HepG2 (cell line): ENCODE measurements at regions not wholly inside any gene's neighbourhood (a gene's known extent, or its start where the extent isn't known, plus 50 kb on each side); places are given as distances from the start of the nearest gene placed in this dataset.

Experiments used
- ATAC-seq: fragments of 200-7000 bp; cut with Tn5 transposase; 3 replicates; pipeline ENCODE4 v1.9.1; 2020; ENCODE audit warnings: mild to moderate bottlenecking, moderate library complexity
- BruUV-seq: library from RNA; stranded (reverse); fragments of 400-500 nt; replicated peaks from 2 replicates; lab custom pipeline; 2021; lab: Mats Ljungman, UMichigan
- CTCF ChIA-PET: fragments of 300-600 bp; formaldehyde crosslinking; extraction: SDS; loops from one replicate; lab custom pipeline; 2021; ENCODE audit warnings: low total read pairs, inconsistent platforms, low intra/inter-chr PET ratio; lab: Yijun Ruan, JAX
- POLR2A ChIA-PET: fragments of 350-600 bp; sonication (Branson Sonifier 250); formaldehyde crosslinking; loops from one replicate; lab custom pipeline; 2020; ENCODE audit warnings: antibody characterized with exemption, inconsistent platforms; lab: Yijun Ruan, JAX
- DNase-seq: peaks from one replicate; pipeline ENCODE4 v3.0.0-alpha.2; 2015; ENCODE audit warnings: low spot score
- FAIRE-seq: peaks from 3 replicates; lab custom pipeline; 2011; peaks lifted over from hg19 to GRCh38; lab: Jason Lieb, UNC
- H2AFZ ChIP-seq: one replicate; pipeline ENCODE4 v1.6.1; 2011; ENCODE audit warnings: low read length, inconsistent platforms
- H3K27ac ChIP-seq: fragments of 300-600 bp; 3 replicates; pipeline ENCODE4 v1.8.0; 2011; ENCODE audit warnings: mixed run types, mild to moderate bottlenecking, mixed read lengths, low read length, inconsistent platforms; ENCODE audit not compliant: insufficient read depth; ENCODE audit errors: extremely low read length
- H3K27me3 ChIP-seq, 2 experiments: fragments of 200-600 bp in 1 of 2; 2 replicates in 1 of 2; 3 replicates in 1 of 2; pipeline versions ENCODE4 v1.6.0 to v1.8.0; 2011; ENCODE audit warnings: low read length in 2 of 2, mild to moderate bottlenecking in 2 of 2, moderate library complexity in 2 of 2, inconsistent platforms in 1 of 2; ENCODE audit not compliant: insufficient read depth in 2 of 2, control insufficient read depth in 1 of 2
- H3K36me3 ChIP-seq, 2 experiments: fragments of 200-600 bp in 1 of 2; replicated peaks in 1 of 2; 2 replicates in 1 of 2; 3 replicates in 1 of 2; pipeline versions ENCODE4 v1.5.1 to v1.8.0; 2011; ENCODE audit warnings: low read length in 2 of 2, inconsistent platforms in 1 of 2; ENCODE audit not compliant: insufficient read depth in 2 of 2, control insufficient read depth in 1 of 2
- H3K4me1 ChIP-seq: 2 replicates; pipeline ENCODE4 v1.5.1; 2012; ENCODE audit warnings: low read length, inconsistent platforms; ENCODE audit not compliant: insufficient read depth
- H3K4me2 ChIP-seq: 2 replicates; pipeline ENCODE4 v1.6.0; 2011; ENCODE audit warnings: low read depth, low read length, inconsistent platforms
- H3K4me3 ChIP-seq, 3 experiments: fragments of 200-600 bp in 1 of 3; sonication (generic), shearing (Covaris generic) in 1 of 3; replicated peaks in 1 of 3; 2 replicates each; pipeline ENCODE4 v1.5.1; 2011 to 2016; ENCODE audit warnings: low read length in 3 of 3, inconsistent platforms in 2 of 3, low read depth in 2 of 3, mild to moderate bottlenecking in 2 of 3, control low read depth in 1 of 3, mixed read lengths in 1 of 3; ENCODE audit not compliant: insufficient read depth in 1 of 3
- H3K79me2 ChIP-seq: one replicate; pipeline ENCODE4 v1.6.1; 2011; ENCODE audit warnings: low read length, inconsistent platforms; ENCODE audit not compliant: insufficient read depth
- H3K9ac ChIP-seq: 2 replicates; pipeline ENCODE4 v1.6.0; 2011; ENCODE audit warnings: mild to moderate bottlenecking, low read depth, low read length, inconsistent platforms; ENCODE audit not compliant: insufficient read depth
- H3K9me3 ChIP-seq: 2 replicates; pipeline ENCODE4 v1.5.1; 2012; ENCODE audit warnings: mild to moderate bottlenecking, low read length
- H4K20me1 ChIP-seq: 2 replicates; pipeline ENCODE4 v1.6.0; 2011; ENCODE audit warnings: inconsistent platforms, mild to moderate bottlenecking, low read length, moderate library complexity; ENCODE audit not compliant: insufficient read depth
- MIXL1 ChIP-seq: IDR thresholded peaks from 2 replicates; pipeline ENCODE4 v1.6.1; 2016
- ZNF367 ChIP-seq: sonication (generic); formaldehyde crosslinking; IDR thresholded peaks from 2 replicates; pipeline ENCODE4 v1.4.0; 2020; ENCODE audit warnings: missing genetic modification reagents, borderline replicate concordance
- WGBS: methylation state at CpG from one replicate; pipeline ENCODE4 v1.1.6; 2017; ENCODE audit warnings: low lambda C conversion rate; 5-methylcytosine and 5-hydroxymethylcytosine counted together
- in situ Hi-C: cut with HindIII; loops from 2 replicates; pipeline ENCODE4 v1.10.0; 2017; ENCODE audit warnings: low pct_unique_long_range_greater_than_20kb; ENCODE audit not compliant: extremely low pct_ligation_motif_present
- intact Hi-C: fragments of 100-400 bp; cut with micrococcal nuclease; formaldehyde crosslinking; loops from one replicate; pipeline ENCODE4 v1.10.0; 2022; ENCODE audit not compliant: unreplicated experiment
- TF ChIP-seq, protein P1 (sequence below): IDR thresholded peaks from 2 replicates; pipeline ENCODE4 v1.6.1; 2016; ENCODE audit warnings: mild to moderate bottlenecking
- TF ChIP-seq, protein P2 (sequence below): sonication (generic); formaldehyde crosslinking; IDR thresholded peaks from 2 replicates; pipeline ENCODE4 v1.4.0; 2020; ENCODE audit warnings: missing genetic modification reagents

DNA sequence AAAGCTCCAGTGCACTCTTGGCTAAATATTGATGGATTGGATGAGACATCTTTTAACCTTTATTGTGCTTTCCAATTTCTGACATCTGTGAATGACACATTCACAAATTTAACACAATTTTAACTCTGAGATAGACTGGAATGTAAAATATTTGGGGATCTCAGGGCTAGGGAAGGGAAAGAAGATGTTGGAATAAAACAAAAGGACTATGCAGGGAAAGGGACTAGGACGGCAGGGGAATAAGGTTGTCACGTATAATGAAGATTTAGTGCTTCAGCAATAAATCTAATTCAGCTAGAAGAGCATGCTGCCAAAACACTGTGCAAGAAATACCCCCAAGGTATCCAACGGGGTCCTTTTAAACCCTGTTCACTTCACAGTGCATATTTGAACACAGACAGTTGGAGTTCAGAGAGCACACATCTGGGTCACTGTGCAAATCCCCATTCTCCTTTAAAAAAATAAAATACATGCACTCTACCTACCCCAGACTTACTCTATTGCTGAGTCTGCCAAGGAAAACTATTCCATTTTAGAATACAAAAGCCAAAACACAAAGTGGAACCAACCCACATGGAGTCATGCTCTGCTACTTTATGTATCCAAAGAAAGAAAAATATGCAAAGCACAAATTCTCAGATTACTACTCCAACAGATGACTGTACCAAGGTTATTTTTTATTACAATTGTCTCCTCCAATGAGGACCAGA, 151.0 kb upstream of the RSPO3 start:
- no peak overlapping the region for H3K4me3 ChIP-seq
- DNase-seq (no peak), FAIRE-seq (no peak), ATAC-seq (no peak)
- H3K36me3 ChIP-seq, result no peaks in the 10 kb centered on the region
- H3K9me3 ChIP-seq, result no peaks in the 10 kb centered on the region
- H4K20me1 ChIP-seq, result no peaks in the 10 kb centered on the region
- WGBS, result 0% methylated on average over 3 of the region's 3 CpGs
- peaks cover 0 to 5% of the 10 kb centered on the region in 2 experiments; a peak in 1 of 5 replicates for H3K27me3 ChIP-seq
- no peak overlapping the region for H3K4me2 ChIP-seq
- TF ChIP-seq ZNF367 (CRISPR knock-in tag) (no peak), MIXL1 (CRISPR knock-in tag) (no peak)
- TF ChIP-seq, protein P1, sequence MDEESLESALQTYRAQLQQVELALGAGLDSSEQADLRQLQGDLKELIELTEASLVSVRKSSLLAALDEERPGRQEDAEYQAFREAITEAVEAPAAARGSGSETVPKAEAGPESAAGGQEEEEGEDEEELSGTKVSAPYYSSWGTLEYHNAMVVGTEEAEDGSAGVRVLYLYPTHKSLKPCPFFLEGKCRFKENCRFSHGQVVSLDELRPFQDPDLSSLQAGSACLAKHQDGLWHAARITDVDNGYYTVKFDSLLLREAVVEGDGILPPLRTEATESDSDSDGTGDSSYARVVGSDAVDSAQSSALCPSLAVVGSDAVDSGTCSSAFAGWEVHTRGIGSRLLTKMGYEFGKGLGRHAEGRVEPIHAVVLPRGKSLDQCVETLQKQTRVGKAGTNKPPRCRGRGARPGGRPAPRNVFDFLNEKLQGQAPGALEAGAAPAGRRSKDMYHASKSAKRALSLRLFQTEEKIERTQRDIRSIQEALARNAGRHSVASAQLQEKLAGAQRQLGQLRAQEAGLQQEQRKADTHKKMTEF, result no peak
- TF ChIP-seq, protein P2, sequence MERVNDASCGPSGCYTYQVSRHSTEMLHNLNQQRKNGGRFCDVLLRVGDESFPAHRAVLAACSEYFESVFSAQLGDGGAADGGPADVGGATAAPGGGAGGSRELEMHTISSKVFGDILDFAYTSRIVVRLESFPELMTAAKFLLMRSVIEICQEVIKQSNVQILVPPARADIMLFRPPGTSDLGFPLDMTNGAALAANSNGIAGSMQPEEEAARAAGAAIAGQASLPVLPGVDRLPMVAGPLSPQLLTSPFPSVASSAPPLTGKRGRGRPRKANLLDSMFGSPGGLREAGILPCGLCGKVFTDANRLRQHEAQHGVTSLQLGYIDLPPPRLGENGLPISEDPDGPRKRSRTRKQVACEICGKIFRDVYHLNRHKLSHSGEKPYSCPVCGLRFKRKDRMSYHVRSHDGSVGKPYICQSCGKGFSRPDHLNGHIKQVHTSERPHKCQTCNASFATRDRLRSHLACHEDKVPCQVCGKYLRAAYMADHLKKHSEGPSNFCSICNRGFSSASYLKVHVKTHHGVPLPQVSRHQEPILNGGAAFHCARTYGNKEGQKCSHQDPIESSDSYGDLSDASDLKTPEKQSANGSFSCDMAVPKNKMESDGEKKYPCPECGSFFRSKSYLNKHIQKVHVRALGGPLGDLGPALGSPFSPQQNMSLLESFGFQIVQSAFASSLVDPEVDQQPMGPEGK (CRISPR knock-in tag), result no peak
- H3K4me1 ChIP-seq, result no peaks in the 10 kb centered on the region
- H2AFZ ChIP-seq, result no peak overlapping the region
- H3K27ac ChIP-seq, result no peak overlapping the region
- intact Hi-C loops (no loop called here), in situ Hi-C loops (no loop called here)
- CTCF ChIA-PET, result no interaction called here
- POLR2A ChIA-PET, result no interaction called here
- H3K79me2 ChIP-seq, result no peaks in the 10 kb centered on the region
- no TSS peak for BruUV-seq
- no peak overlapping the region for H3K9ac ChIP-seq
